ENCODE measurements at regions not wholly inside any gene's neighbourhood (a gene's known extent, or its start where the extent isn't known, plus 50 kb on each side); places are given as distances from the start of the nearest gene placed in this dataset.
"Not testable (repeated sequence)": the region's sequence is repeated elsewhere in the genome, so short reads cannot be mapped to it uniquely, and the experiment has no call there.

GRCh38 chr21:28299946-28300345 is 692.7 kb downstream of the LTN1 start:
- Histone ChIP-seq H3K9me3 (no peaks in the 10 kb centered on the region), H3K27ac (no peak overlapping the region), H3K36me3 (no peaks in the 10 kb centered on the region), H3K27me3 (no peaks in the 10 kb centered on the region), H3K4me1 (no peaks in the 10 kb centered on the region), H3K4me3 (no peak overlapping the region)
- TF ChIP-seq CTCF (IDR thresholded peaks at IDR 0.05), result no peak
- DNase-seq (ENCODE audit: low spot score), result no peak

GRCh38 chr21:28298251-28298672 is 694.4 kb downstream of the LTN1 start:
- Histone ChIP-seq H3K27ac (no peak overlapping the region), H3K9me3 (no peaks in the 10 kb centered on the region), H3K4me3 (no peak overlapping the region), H3K4me1 (no peaks in the 10 kb centered on the region), H3K27me3 (no peaks in the 10 kb centered on the region), H3K36me3 (no peaks in the 10 kb centered on the region)
- TF ChIP-seq CTCF (IDR thresholded peaks at IDR 0.05), result no peak
- DNase-seq (ENCODE audit: low spot score), result no peak

- H3K9me3 ChIP-seq, result peaks cover 0 to 8% of the 10 kb centered on the region in 2 donors
- H3K36me3 ChIP-seq, result no peaks in the 10 kb centered on the region
- TF ChIP-seq CTCF (IDR thresholded peaks at IDR 0.05), result no peak
- H3K27me3 ChIP-seq, result no peaks in the 10 kb centered on the region
- no peaks in the 10 kb centered on the region for H3K4me1 ChIP-seq
- no peak overlapping the region for H3K27ac ChIP-seq
- no peak for DNase-seq (ENCODE audit: low spot score)
- H3K4me3 ChIP-seq, result no peak overlapping the region
Observed at GRCh38 chr21:28294051-28294450, 698.6 kb downstream of the LTN1 start.

GRCh38 chr21:28283641-28284490 is 708.8 kb downstream of the LTN1 start:
- no peaks in the 10 kb centered on the region for H3K9me3 ChIP-seq
- H3K27me3 ChIP-seq, result no peaks in the 10 kb centered on the region
- H3K4me1 ChIP-seq, result peaks cover 0 to 18% of the 10 kb centered on the region in 2 donors
- H3K36me3 ChIP-seq, result no peaks in the 10 kb centered on the region
- peak overlapping the region in 1 of 2 donors; percentile 53 for H3K27ac ChIP-seq
- no peak for TF ChIP-seq CTCF (IDR thresholded peaks at IDR 0.05)
- DNase-seq (ENCODE audit: low spot score), result no peak
- no peak overlapping the region for H3K4me3 ChIP-seq

GRCh38 chr21:28282833-28283232 is 709.8 kb downstream of the LTN1 start:
- no peaks in the 10 kb centered on the region for H3K9me3 ChIP-seq
- H3K4me3 ChIP-seq, result no peak overlapping the region
- no peaks in the 10 kb centered on the region for H3K36me3 ChIP-seq
- peaks cover 0 to 18% of the 10 kb centered on the region in 2 donors for H3K4me1 ChIP-seq
- no peak for TF ChIP-seq CTCF (IDR thresholded peaks at IDR 0.05)
- no peak for DNase-seq (ENCODE audit: low spot score)
- H3K27me3 ChIP-seq, result no peaks in the 10 kb centered on the region
- no peak overlapping the region for H3K27ac ChIP-seq

- not testable (repeated sequence) for H3K27ac ChIP-seq; DNase-seq (ENCODE audit: low spot score); H3K9me3 ChIP-seq; H3K4me3 ChIP-seq; H3K27me3 ChIP-seq; H3K36me3 ChIP-seq
- H3K4me1 ChIP-seq, result peaks cover 0 to 18% of the 10 kb centered on the region in 2 donors
Observed at GRCh38 chr21:28281357-28281756, 711.3 kb downstream of the LTN1 start.
